ENCODE measurements at regions not wholly inside any gene's neighbourhood (a gene's known extent, or its start where the extent isn't known, plus 50 kb on each side); places are given as distances from the start of the nearest gene placed in this dataset.

DNA sequence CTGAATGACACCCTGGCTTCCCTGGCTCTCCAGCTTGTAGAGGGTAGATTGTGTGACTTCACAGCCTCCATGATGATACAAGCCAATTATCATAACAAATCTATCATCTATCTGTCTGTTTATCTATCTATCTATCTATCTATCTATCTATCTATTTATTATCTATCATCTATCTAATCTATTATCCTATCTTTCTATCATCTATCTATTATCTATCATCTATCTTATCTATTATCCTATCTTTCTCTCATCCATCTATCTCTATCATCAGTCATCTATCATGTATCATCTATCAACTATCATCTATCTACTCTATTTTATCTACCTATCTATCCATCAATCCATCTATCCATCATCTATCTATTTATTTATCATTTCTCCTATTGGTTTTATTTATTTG is 361.8 kb downstream of the RNF144A start:
- in situ Hi-C loops (cut with MboI; ENCODE audit: low pct_ligation_motif_present in 1 of 4, low pct_unique_long_range_greater_than_20kb in 1 of 4, low sequenced_read_pairs in 3 of 4): no loop called here
- no peak for TF ChIP-seq POLR2A (IDR thresholded peaks at IDR 0.05)
- no peak for TF ChIP-seq EP300 (IDR thresholded peaks at IDR 0.05; ENCODE audit: low read depth)
- no peak for TF ChIP-seq POLR2AphosphoS5 (IDR thresholded peaks at IDR 0.05)
- TF ChIP-seq CTCF (IDR thresholded peaks at IDR 0.05): no peak
- no peak overlapping the region for H3K27ac ChIP-seq
- intact Hi-C loops (cut with DNase I; ENCODE audit: low total_unique reads): no loop called here
- no peaks in the 10 kb centered on the region for H3K27me3 ChIP-seq
- no peaks in the 10 kb centered on the region for H3K4me1 ChIP-seq
- H3K36me3 ChIP-seq: no peaks in the 10 kb centered on the region
- no peaks in the 10 kb centered on the region for H3K9me3 ChIP-seq
- no peak for DNase-seq
- no peak overlapping the region for H3K4me3 ChIP-seq

GRCh38 chr2:7279421-7279949 is 362.3 kb downstream of the RNF144A start:
- TF ChIP-seq POLR2A (IDR thresholded peaks at IDR 0.05) (no peak), EP300 (IDR thresholded peaks at IDR 0.05; ENCODE audit: low read depth) (no peak), CTCF (IDR thresholded peaks at IDR 0.05) (no peak), POLR2AphosphoS5 (IDR thresholded peaks at IDR 0.05) (no peak)
- in situ Hi-C loops (cut with MboI; ENCODE audit: low pct_ligation_motif_present in 1 of 4, low pct_unique_long_range_greater_than_20kb in 1 of 4, low sequenced_read_pairs in 3 of 4): no loop called here
- Histone ChIP-seq H3K4me1 (no peaks in the 10 kb centered on the region), H3K9me3 (no peaks in the 10 kb centered on the region), H3K27me3 (no peaks in the 10 kb centered on the region), H3K27ac (no peak overlapping the region), H3K36me3 (no peaks in the 10 kb centered on the region), H3K4me3 (no peak overlapping the region)
- WGBS, 2 donors (ENCODE audit: low coverage in 1 of 2): 47 to 68% methylated on average over 7 of the region's 7 CpGs
- intact Hi-C loops (cut with DNase I; ENCODE audit: low total_unique reads): no loop called here
- no peak for DNase-seq

- 62 to 85% methylated on average over 3 of the region's 3 CpGs for WGBS, 2 donors (ENCODE audit: low coverage in 1 of 2)
- intact Hi-C loops (cut with DNase I; ENCODE audit: low total_unique reads): no loop called here
Observed at GRCh38 chr2:7280790-7281189, 363.6 kb downstream of the RNF144A start.

More at GRCh38 chr2:7280790-7281189, 363.6 kb downstream of the RNF144A start:
- H3K4me3 ChIP-seq: no peak overlapping the region
- H3K27ac ChIP-seq: no peak overlapping the region
- H3K36me3 ChIP-seq: no peaks in the 10 kb centered on the region
- in situ Hi-C loops (cut with MboI; ENCODE audit: low pct_ligation_motif_present in 1 of 4, low pct_unique_long_range_greater_than_20kb in 1 of 4, low sequenced_read_pairs in 3 of 4): no loop called here
- no peaks in the 10 kb centered on the region for H3K9me3 ChIP-seq
- DNase-seq: no peak
- no peaks in the 10 kb centered on the region for H3K4me1 ChIP-seq
- H3K27me3 ChIP-seq: no peaks in the 10 kb centered on the region
- TF ChIP-seq CTCF (IDR thresholded peaks at IDR 0.05): no peak
- no peak for TF ChIP-seq POLR2AphosphoS5 (IDR thresholded peaks at IDR 0.05)
- TF ChIP-seq POLR2A (IDR thresholded peaks at IDR 0.05): no peak
- no peak for TF ChIP-seq EP300 (IDR thresholded peaks at IDR 0.05; ENCODE audit: low read depth)
